NT2/D1 (cell line): ENCODE measurements at regions not wholly inside any gene's neighbourhood (a gene's known extent, or its start where the extent isn't known, plus 50 kb on each side); places are given as distances from the start of the nearest gene placed in this dataset.

ENCODE experiments used
- DNase-seq: peaks from one replicate; pipeline ENCODE4 v3.0.0-alpha.2; 2011; ENCODE audit warnings: low read depth, low spot score
- H3K27me3 ChIP-seq: 2 replicates; pipeline ENCODE4 v1.6.0; 2011; ENCODE audit warnings: mild to moderate bottlenecking; ENCODE audit not compliant: insufficient read length, insufficient read depth
- H3K36me3 ChIP-seq: 2 replicates; pipeline ENCODE4 v1.6.1; 2011; ENCODE audit warnings: mild to moderate bottlenecking, low read length, mixed read lengths; ENCODE audit not compliant: insufficient read depth, insufficient read length
- H3K4me1 ChIP-seq: 2 replicates; pipeline ENCODE4 v1.5.1; 2011; ENCODE audit not compliant: insufficient read depth, insufficient read length
- H3K4me3 ChIP-seq: 2 replicates; pipeline ENCODE4 v1.5.1; 2011; ENCODE audit warnings: low read depth; ENCODE audit not compliant: insufficient read length
- H3K9ac ChIP-seq: 2 replicates; pipeline ENCODE4 v1.6.0; 2011; ENCODE audit warnings: low read depth; ENCODE audit not compliant: insufficient read length
- H3K9me3 ChIP-seq: 2 replicates; pipeline ENCODE4 v1.5.1; 2011; ENCODE audit warnings: mild to moderate bottlenecking, low read length; ENCODE audit not compliant: insufficient read depth
- SUZ12 ChIP-seq: IDR thresholded peaks from 2 replicates; pipeline ENCODE4 v1.6.1; 2011; ENCODE audit not compliant: insufficient read length, insufficient read depth; ENCODE audit errors: extremely low read depth
- YY1 ChIP-seq: IDR thresholded peaks from 2 replicates; pipeline ENCODE4 v1.6.1; 2011; ENCODE audit not compliant: insufficient read length, insufficient read depth
- ZNF274 ChIP-seq: IDR thresholded peaks from 2 replicates; pipeline ENCODE4 v1.6.1; 2011; ENCODE audit warnings: mild to moderate bottlenecking, low read depth, low read length

GRCh38 chr10:110409926-110410325 lies 87.8 kb upstream of the DUSP5 start:
- Histone ChIP-seq H3K9ac (no peak overlapping the region), H3K4me1 (peaks cover 18% of the 10 kb centered on the region), H3K4me3 (no peak overlapping the region), H3K27me3 (no peaks in the 10 kb centered on the region), H3K36me3 (no peaks in the 10 kb centered on the region), H3K9me3 (no peaks in the 10 kb centered on the region)
- no peak for TF ChIP-seq ZNF274
- TF ChIP-seq SUZ12, result no peak
- TF ChIP-seq YY1, result no peak
- DNase-seq, result no peak

- no peaks in the 10 kb centered on the region for H3K27me3 ChIP-seq
- TF ChIP-seq SUZ12, result no peak
- no peak for TF ChIP-seq YY1
- no peak for TF ChIP-seq ZNF274
- H3K9ac ChIP-seq, result no peak overlapping the region
- peaks cover 18% of the 10 kb centered on the region for H3K4me1 ChIP-seq
- no peaks in the 10 kb centered on the region for H3K9me3 ChIP-seq
- no peak for DNase-seq
- H3K36me3 ChIP-seq, result no peaks in the 10 kb centered on the region
- no peak overlapping the region for H3K4me3 ChIP-seq
Measured at GRCh38 chr10:110410329-110411046, 87.2 kb upstream of the DUSP5 start.

- Histone ChIP-seq H3K9ac (no peak overlapping the region), H3K4me1 (peaks cover 18% of the 10 kb centered on the region), H3K36me3 (no peaks in the 10 kb centered on the region), H3K27me3 (no peaks in the 10 kb centered on the region), H3K9me3 (no peaks in the 10 kb centered on the region), H3K4me3 (no peak overlapping the region)
- TF ChIP-seq YY1, result no peak
- no peak for DNase-seq
Measured at GRCh38 chr10:110411047-110411410, 86.7 kb upstream of the DUSP5 start.

GRCh38 chr10:110413049-110413783 lies 84.5 kb upstream of the DUSP5 start:
- peaks cover 14% of the 10 kb centered on the region for H3K4me1 ChIP-seq
- no peak for DNase-seq
- no peak overlapping the region for H3K4me3 ChIP-seq

GRCh38 chr10:110413903-110414547 lies 83.7 kb upstream of the DUSP5 start:
- Histone ChIP-seq H3K36me3 (no peaks in the 10 kb centered on the region), H3K27me3 (no peaks in the 10 kb centered on the region), H3K9me3 (0 out of 2 replicates have a peak, but pooled peaks cover 5% of the 10 kb centered on the region), H3K4me3 (no peak overlapping the region), H3K4me1 (peaks cover 9% of the 10 kb centered on the region), H3K9ac (no peak overlapping the region)
- DNase-seq, result no peak
- TF ChIP-seq SUZ12 (no peak), ZNF274 (no peak), YY1 (no peak)

More at GRCh38 chr10:110413049-110413783, 84.5 kb upstream of the DUSP5 start:
- TF ChIP-seq ZNF274 (no peak), YY1 (no peak), SUZ12 (no peak)
- Histone ChIP-seq H3K9me3 (0 out of 2 replicates have a peak, but pooled peaks cover 5% of the 10 kb centered on the region), H3K9ac (no peak overlapping the region), H3K36me3 (no peaks in the 10 kb centered on the region), H3K27me3 (no peaks in the 10 kb centered on the region)

GRCh38 chr10:110414548-110415309 lies 83.0 kb upstream of the DUSP5 start:
- Histone ChIP-seq H3K27me3 (no peaks in the 10 kb centered on the region), H3K9ac (no peak overlapping the region), H3K4me3 (no peak overlapping the region), H3K9me3 (0 out of 2 replicates have a peak, but pooled peaks cover 5% of the 10 kb centered on the region), H3K36me3 (no peaks in the 10 kb centered on the region), H3K4me1 (peaks cover 9% of the 10 kb centered on the region)
- TF ChIP-seq SUZ12 (no peak), YY1 (no peak), ZNF274 (no peak)
- no peak for DNase-seq

- Histone ChIP-seq H3K4me1 (peaks cover 9% of the 10 kb centered on the region), H3K4me3 (no peak overlapping the region), H3K36me3 (no peaks in the 10 kb centered on the region), H3K9ac (no peak overlapping the region), H3K27me3 (no peaks in the 10 kb centered on the region), H3K9me3 (0 out of 2 replicates have a peak, but pooled peaks cover 5% of the 10 kb centered on the region)
- DNase-seq, result no peak
- no peak for TF ChIP-seq SUZ12
- TF ChIP-seq ZNF274, result no peak
- TF ChIP-seq YY1, result no peak
Measured at GRCh38 chr10:110415809-110416208, 81.9 kb upstream of the DUSP5 start.
